ENCODE measurements at regions not wholly inside any gene's neighbourhood (a gene's known extent, or its start where the extent isn't known, plus 50 kb on each side); places are given as distances from the start of the nearest gene placed in this dataset.

GRCh38 chr6:122286512-122286911 lies 112.9 kb upstream of the HSF2 start:
- ChIA-PET POLR2A (no interaction called here), CTCF (no interaction called here)
- no peak for TF ChIP-seq POLR2AphosphoS5 (IDR thresholded peaks at IDR 0.05; ENCODE audit: low read depth, low read length)
- TF ChIP-seq SIN3A (IDR thresholded peaks at IDR 0.05; ENCODE audit: borderline replicate concordance, insufficient read depth, low read depth, low read length): no peak
- no peak for TF ChIP-seq CTCF (IDR thresholded peaks at IDR 0.05)
- no peak for TF ChIP-seq TCF7L2 (IDR thresholded peaks at IDR 0.05; ENCODE audit: low read depth, low read length)
- TF ChIP-seq REST (IDR thresholded peaks at IDR 0.05; ENCODE audit: insufficient read depth in 1 of 2, low read depth in 2 of 2, low read length in 1 of 2): no peak
- intact Hi-C loops (cut with micrococcal nuclease; ENCODE audit: unreplicated experiment): no loop called here
- Histone ChIP-seq H3K4me1 (ENCODE audit: control insufficient read depth, insufficient read depth, low read length) (no peaks in the 10 kb centered on the region), H3K4me3 (ENCODE audit: low read depth in 2 of 2, low read length in 2 of 2) (no peak overlapping the region), H3K27ac (ENCODE audit: low read length) (no peak overlapping the region), H3K9me3 (ENCODE audit: control insufficient read depth, insufficient read depth, low read depth, low read length) (0 out of 2 replicates have a peak, but pooled peaks cover 4% of the 10 kb centered on the region), H3K27me3 (ENCODE audit: control insufficient read depth, insufficient read depth, low read length) (no peaks in the 10 kb centered on the region), H3K36me3 (ENCODE audit: control insufficient read depth, insufficient read depth, low read length) (no peaks in the 10 kb centered on the region)
- no peak for DNase-seq (ENCODE audit: low read depth, low spot score)
- in situ Hi-C loops (cut with HindIII; ENCODE audit: low pct_unique_long_range_greater_than_20kb, low sequenced_read_pairs): no loop called here
- BruUV-seq (replicated peaks): no TSS peak
- no peak for ATAC-seq

GRCh38 chr6:122289762-122290539 lies 109.5 kb upstream of the HSF2 start:
- no peaks in the 10 kb centered on the region for H3K27me3 ChIP-seq (ENCODE audit: control insufficient read depth, insufficient read depth, low read length)
- H3K36me3 ChIP-seq (ENCODE audit: control insufficient read depth, insufficient read depth, low read length): no peaks in the 10 kb centered on the region
- no TSS peak for BruUV-seq (replicated peaks)
- ChIA-PET POLR2A (no interaction called here), CTCF (no interaction called here)
- no peak overlapping the region for H3K27ac ChIP-seq (ENCODE audit: low read length)
- peak; percentile 38; the same call in 1 of the 2 replicates for TF ChIP-seq CTCF (IDR thresholded peaks at IDR 0.05)
- no peak for TF ChIP-seq SIN3A (IDR thresholded peaks at IDR 0.05; ENCODE audit: borderline replicate concordance, insufficient read depth, low read depth, low read length)
- TF ChIP-seq TCF7L2 (IDR thresholded peaks at IDR 0.05; ENCODE audit: low read depth, low read length): no peak
- TF ChIP-seq REST (IDR thresholded peaks at IDR 0.05; ENCODE audit: insufficient read depth in 1 of 2, low read depth in 2 of 2, low read length in 1 of 2): no peak
- TF ChIP-seq POLR2AphosphoS5 (IDR thresholded peaks at IDR 0.05; ENCODE audit: low read depth, low read length): no peak
- intact Hi-C loops (cut with micrococcal nuclease; ENCODE audit: unreplicated experiment): no loop called here
- 0 out of 2 replicates have a peak, but pooled peaks cover 4% of the 10 kb centered on the region for H3K9me3 ChIP-seq (ENCODE audit: control insufficient read depth, insufficient read depth, low read depth, low read length)
- DNase-seq (ENCODE audit: low read depth, low spot score): peak; percentile 5
- no peaks in the 10 kb centered on the region for H3K4me1 ChIP-seq (ENCODE audit: control insufficient read depth, insufficient read depth, low read length)
- no peak overlapping the region for H3K4me3 ChIP-seq (ENCODE audit: low read depth in 2 of 2, low read length in 2 of 2)
- in situ Hi-C loops (cut with HindIII; ENCODE audit: low pct_unique_long_range_greater_than_20kb, low sequenced_read_pairs): no loop called here
- no peak for ATAC-seq

Data from Panc1 (cell line).